Mammary epithelial cell (primary cell): ENCODE measurements at regions not wholly inside any gene's neighbourhood (a gene's known extent, or its start where the extent isn't known, plus 50 kb on each side); places are given as distances from the start of the nearest gene placed in this dataset.
"Not testable (repeated sequence)": the region's sequence is repeated elsewhere in the genome, so short reads cannot be mapped to it uniquely, and the experiment has no call there.

Source experiments
- EZH2 ChIP-seq: IDR thresholded peaks from 2 replicates; pipeline ENCODE4 v1.6.1; 2012; ENCODE audit warnings: low read length, inconsistent platforms, borderline replicate concordance
- TF ChIP-seq, protein P1 (sequence below), 2 donors: IDR thresholded peaks in 1 of 2; conservative IDR thresholded peaks in 1 of 2; 2 replicates each; pipeline ENCODE4 v1.5.1; 2011 to 2012; ENCODE audit warnings: inconsistent platforms in 2 of 2, low read length in 2 of 2, mild to moderate bottlenecking in 2 of 2, control low read depth in 1 of 2, low read depth in 1 of 2; ENCODE audit not compliant: insufficient read depth in 1 of 2; ENCODE audit errors: extremely low read depth in 1 of 2

DNA sequence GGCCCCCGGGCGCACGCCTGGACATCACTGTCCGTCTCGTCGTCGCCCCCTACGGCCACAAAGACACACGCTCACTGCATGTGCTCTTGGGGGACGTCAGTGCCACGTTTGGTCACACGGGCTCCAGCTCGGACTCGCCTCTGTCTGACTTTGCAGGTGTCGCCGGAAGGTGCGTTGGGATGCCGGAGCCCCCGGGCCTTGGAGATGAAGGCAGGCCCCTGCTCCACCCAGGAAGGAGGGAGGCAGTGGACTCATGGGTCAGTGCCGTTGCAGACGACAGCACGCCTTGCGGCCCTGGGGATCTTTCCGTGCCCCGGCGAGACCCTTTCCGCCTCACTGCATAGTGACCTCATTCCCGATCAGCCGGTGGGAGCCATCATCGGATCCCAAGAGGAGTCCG, 1414.8 kb upstream of the PCDH10 start:
- TF ChIP-seq, protein P1, sequence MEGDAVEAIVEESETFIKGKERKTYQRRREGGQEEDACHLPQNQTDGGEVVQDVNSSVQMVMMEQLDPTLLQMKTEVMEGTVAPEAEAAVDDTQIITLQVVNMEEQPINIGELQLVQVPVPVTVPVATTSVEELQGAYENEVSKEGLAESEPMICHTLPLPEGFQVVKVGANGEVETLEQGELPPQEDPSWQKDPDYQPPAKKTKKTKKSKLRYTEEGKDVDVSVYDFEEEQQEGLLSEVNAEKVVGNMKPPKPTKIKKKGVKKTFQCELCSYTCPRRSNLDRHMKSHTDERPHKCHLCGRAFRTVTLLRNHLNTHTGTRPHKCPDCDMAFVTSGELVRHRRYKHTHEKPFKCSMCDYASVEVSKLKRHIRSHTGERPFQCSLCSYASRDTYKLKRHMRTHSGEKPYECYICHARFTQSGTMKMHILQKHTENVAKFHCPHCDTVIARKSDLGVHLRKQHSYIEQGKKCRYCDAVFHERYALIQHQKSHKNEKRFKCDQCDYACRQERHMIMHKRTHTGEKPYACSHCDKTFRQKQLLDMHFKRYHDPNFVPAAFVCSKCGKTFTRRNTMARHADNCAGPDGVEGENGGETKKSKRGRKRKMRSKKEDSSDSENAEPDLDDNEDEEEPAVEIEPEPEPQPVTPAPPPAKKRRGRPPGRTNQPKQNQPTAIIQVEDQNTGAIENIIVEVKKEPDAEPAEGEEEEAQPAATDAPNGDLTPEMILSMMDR (conservative IDR thresholded peaks at IDR 0.05 in 1 of 2, IDR thresholded peaks at IDR 0.05 in 1 of 2; ENCODE audit: extremely low read depth in 1 of 2, insufficient read depth in 1 of 2, low read depth in 1 of 2, low read length in 2 of 2) = not testable (repeated sequence)
- not testable (repeated sequence) for TF ChIP-seq EZH2
